ENCODE measurements at regions not wholly inside any gene's neighbourhood (a gene's known extent, or its start where the extent isn't known, plus 50 kb on each side); places are given as distances from the start of the nearest gene placed in this dataset.

GRCh38 chr6:132067286-132067685 lies 116.1 kb upstream of the CCN2 start:
- WGBS = 29% methylated on average over 4 of the region's 4 CpGs
- no peak overlapping the region for H3K27ac ChIP-seq
- TF ChIP-seq POLR2A (IDR thresholded peaks at IDR 0.05) (no peak), POLR2AphosphoS5 (IDR thresholded peaks at IDR 0.05) (no peak), CTCF (IDR thresholded peaks at IDR 0.05) (no peak)
- no peaks in the 10 kb centered on the region for H3K27me3 ChIP-seq (replicated peaks; ENCODE audit: insufficient read depth)
- H3K36me3 ChIP-seq = no peaks in the 10 kb centered on the region
- intact Hi-C loops (cut with DNase I) = no loop called here
- DNase-seq (ENCODE audit: low spot score) = no peak
- H3K4me1 ChIP-seq (replicated peaks) = no peaks in the 10 kb centered on the region
- no peaks in the 10 kb centered on the region for H3K9me3 ChIP-seq
- no peak overlapping the region for H3K4me3 ChIP-seq

GRCh38 chr6:132065556-132065955 lies 114.4 kb upstream of the CCN2 start:
- DNase-seq (ENCODE audit: low spot score) = no peak
- no peak overlapping the region for H3K27ac ChIP-seq
- TF ChIP-seq CTCF (IDR thresholded peaks at IDR 0.05) (no peak), POLR2A (IDR thresholded peaks at IDR 0.05) (no peak), POLR2AphosphoS5 (IDR thresholded peaks at IDR 0.05) (no peak)
- intact Hi-C loops (cut with DNase I) = no loop called here
- no peaks in the 10 kb centered on the region for H3K4me1 ChIP-seq (replicated peaks)
- no peaks in the 10 kb centered on the region for H3K36me3 ChIP-seq
- WGBS = 95% methylated on average over 2 of the region's 2 CpGs
- H3K27me3 ChIP-seq (replicated peaks; ENCODE audit: insufficient read depth) = no peaks in the 10 kb centered on the region
- H3K4me3 ChIP-seq = no peak overlapping the region
- no peaks in the 10 kb centered on the region for H3K9me3 ChIP-seq

GRCh38 chr6:132063738-132064137 lies 112.6 kb upstream of the CCN2 start:
- no peaks in the 10 kb centered on the region for H3K9me3 ChIP-seq
- H3K4me3 ChIP-seq = no peak overlapping the region
- intact Hi-C loops (cut with DNase I) = no loop called here
- H3K36me3 ChIP-seq = no peaks in the 10 kb centered on the region
- H3K27ac ChIP-seq = no peak overlapping the region
- TF ChIP-seq POLR2AphosphoS5 (IDR thresholded peaks at IDR 0.05) (no peak), CTCF (IDR thresholded peaks at IDR 0.05) (no peak), POLR2A (IDR thresholded peaks at IDR 0.05) (no peak)
- DNase-seq (ENCODE audit: low spot score) = no peak
- no peaks in the 10 kb centered on the region for H3K27me3 ChIP-seq (replicated peaks; ENCODE audit: insufficient read depth)
- no peaks in the 10 kb centered on the region for H3K4me1 ChIP-seq (replicated peaks)
- WGBS = 34% methylated on average over 2 of the region's 2 CpGs

GRCh38 chr6:132063204-132063603 lies 112.0 kb upstream of the CCN2 start:
- Histone ChIP-seq H3K4me3 (no peak overlapping the region), H3K36me3 (no peaks in the 10 kb centered on the region), H3K4me1 (replicated peaks) (no peaks in the 10 kb centered on the region), H3K27me3 (replicated peaks; ENCODE audit: insufficient read depth) (no peaks in the 10 kb centered on the region), H3K9me3 (no peaks in the 10 kb centered on the region), H3K27ac (no peak overlapping the region)
- DNase-seq (ENCODE audit: low spot score) = no peak
- intact Hi-C loops (cut with DNase I) = no loop called here
- TF ChIP-seq POLR2A (IDR thresholded peaks at IDR 0.05) = no peak
- no peak for TF ChIP-seq POLR2AphosphoS5 (IDR thresholded peaks at IDR 0.05)
- TF ChIP-seq CTCF (IDR thresholded peaks at IDR 0.05) = no peak
- 45% methylated on average over 5 of the region's 5 CpGs for WGBS

GRCh38 chr6:132062626-132063025 lies 111.5 kb upstream of the CCN2 start:
- H3K4me1 ChIP-seq (replicated peaks) = no peaks in the 10 kb centered on the region
- intact Hi-C loops (cut with DNase I) = no loop called here
- no peaks in the 10 kb centered on the region for H3K27me3 ChIP-seq (replicated peaks; ENCODE audit: insufficient read depth)
- H3K27ac ChIP-seq = no peak overlapping the region
- no peak overlapping the region for H3K4me3 ChIP-seq
- no peaks in the 10 kb centered on the region for H3K36me3 ChIP-seq
- no peaks in the 10 kb centered on the region for H3K9me3 ChIP-seq
- TF ChIP-seq POLR2AphosphoS5 (IDR thresholded peaks at IDR 0.05) (no peak), CTCF (IDR thresholded peaks at IDR 0.05) (no peak), POLR2A (IDR thresholded peaks at IDR 0.05) (no peak)
- 68% methylated on average over 3 of the region's 3 CpGs for WGBS
- no peak for DNase-seq (ENCODE audit: low spot score)

Measured in prostate gland (tissue), 2 donors.